Femur (tissue), 1 donor: ENCODE measurements at regions not wholly inside any gene's neighbourhood (a gene's known extent, or its start where the extent isn't known, plus 50 kb on each side); places are given as distances from the start of the nearest gene placed in this dataset.
"Not testable (repeated sequence)": the region's sequence is repeated elsewhere in the genome, so short reads cannot be mapped to it uniquely, and the experiment has no call there.

Source experiments
- DNase-seq: peaks from one replicate; pipeline ENCODE4 v3.0.0-alpha.2; 2017

DNA sequence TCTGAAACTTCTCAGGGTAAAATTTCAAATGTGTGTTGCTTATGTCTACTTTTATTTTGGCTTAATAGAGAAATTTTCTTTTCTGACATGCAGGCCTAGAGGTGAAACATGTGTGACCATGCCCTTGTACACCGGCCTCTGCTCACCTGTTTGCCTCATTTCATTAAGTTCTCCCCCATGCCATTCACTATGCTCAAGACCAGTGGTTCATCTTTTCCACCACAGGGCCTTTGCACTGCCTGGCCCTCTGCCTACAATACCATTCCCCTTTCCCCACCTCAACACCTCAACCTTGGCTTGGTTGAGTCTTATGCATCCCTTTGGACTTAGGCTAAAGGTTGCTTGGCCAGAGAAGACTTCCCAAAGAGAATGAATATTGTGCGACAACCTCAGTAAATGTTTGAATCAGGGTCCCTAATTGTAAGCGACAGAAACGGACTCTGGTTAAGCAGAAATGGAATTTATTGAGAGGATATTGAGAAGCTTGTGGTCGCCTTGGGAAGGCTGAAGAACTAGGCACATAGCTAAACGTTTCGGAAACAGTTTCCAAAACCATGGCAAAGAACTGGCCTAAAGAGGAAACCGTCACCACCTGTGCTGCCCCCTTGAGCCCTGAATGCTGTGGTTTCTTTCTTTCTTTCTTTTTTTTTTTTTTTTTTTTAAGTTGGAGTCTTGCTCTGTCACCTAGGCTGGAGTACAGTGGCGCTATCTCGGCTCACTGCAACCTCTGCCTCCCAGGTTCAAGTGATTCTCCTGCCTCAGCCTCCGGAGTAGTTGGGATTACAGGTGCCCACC lies 152.2 kb downstream of the SOX4 start:
- DNase-seq = no peak

- no peak for DNase-seq
These were observed 153.9 kb downstream of the SOX4 start for GRCh38 chr6:21747441-21747840.

DNA sequence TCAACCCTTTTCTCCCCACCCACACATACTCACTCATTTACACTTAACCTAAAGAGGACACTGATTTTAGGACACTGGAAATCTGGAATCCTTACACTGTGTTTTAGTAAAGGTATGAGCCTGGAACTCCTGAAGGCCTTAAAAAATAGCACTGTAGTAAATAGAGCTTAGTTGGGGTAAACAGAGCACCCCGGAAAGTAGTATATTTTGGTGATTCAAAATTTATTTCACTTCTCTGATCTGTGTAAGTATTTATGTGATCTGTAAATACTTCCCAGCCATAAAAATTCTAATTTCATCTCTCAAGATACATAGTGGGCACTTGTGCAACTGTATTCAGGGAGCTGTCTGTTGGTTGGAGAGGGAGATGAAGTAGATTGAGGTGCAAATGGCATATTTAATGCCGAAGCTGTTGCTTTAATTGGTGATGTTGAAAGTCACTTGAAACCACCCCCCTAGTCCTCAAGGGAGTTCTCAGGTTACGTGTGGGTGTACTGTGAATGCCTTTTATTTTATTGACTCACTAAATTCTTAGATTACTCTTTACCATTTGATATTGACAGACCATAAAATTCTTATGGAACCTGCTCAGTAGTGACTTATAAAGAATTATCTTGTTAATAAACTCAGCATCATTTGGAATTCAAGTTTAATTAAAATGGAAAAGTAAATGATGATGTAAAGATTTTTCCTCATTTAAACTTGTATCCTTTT lies 154.9 kb downstream of the SOX4 start:
- no peak for DNase-seq

DNA sequence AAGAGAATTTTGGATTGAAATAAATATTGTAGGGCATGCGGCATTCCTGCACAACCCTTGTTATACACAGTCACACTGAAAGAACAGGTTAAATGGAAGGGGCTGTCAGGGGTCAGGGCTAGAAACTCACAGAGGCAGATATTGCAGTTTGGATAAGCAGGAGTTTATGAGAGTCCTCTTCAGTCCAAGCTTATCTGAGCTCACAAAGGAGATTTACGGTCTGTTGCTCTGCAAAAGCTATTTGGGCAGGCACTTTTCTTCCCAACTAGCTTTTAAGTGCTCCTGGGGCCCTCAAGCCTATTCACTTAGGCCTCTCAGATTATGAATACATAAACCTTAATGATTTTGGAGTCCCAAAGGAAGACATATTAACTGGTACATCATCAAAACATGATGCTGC lies 156.2 kb downstream of the SOX4 start:
- no peak for DNase-seq

DNA sequence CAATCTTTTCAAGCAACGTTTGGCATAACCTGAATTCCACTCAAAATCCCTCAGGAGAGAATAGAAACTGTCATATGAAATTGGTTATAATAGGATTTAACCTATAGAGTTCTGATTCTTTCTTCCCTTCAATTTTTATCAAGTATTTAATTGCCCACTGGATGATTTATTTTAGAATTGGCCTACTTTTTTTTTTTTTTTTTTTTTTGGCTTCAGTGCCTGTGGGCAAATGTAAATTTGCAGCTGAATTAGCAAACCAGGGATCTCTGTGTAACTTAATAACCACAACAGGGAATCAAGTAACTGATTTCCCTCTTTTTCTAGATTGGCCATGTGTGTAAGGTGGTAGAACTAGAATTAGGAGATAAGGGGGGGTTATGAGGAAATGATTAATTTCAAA lies 157.0 kb downstream of the SOX4 start:
- no peak for DNase-seq

DNA sequence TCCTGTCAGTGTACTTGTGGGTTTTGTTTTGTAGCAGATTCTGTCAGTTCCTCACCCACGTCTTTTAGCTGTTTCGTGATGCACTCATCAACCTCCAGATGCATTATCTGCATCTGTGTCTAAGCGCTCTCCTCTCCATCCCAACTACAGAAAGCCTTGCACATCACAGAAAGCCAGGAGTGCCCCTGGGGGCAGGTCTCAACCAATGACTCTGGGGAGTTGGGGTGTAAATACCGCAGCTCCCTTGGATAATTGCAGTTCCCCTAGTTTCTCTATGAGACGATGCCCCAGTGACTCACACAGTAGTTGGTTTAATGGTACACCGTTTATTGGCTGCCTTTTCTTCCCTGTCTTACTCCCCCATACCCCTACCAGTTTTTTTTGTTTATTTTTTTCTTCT lies 158.1 kb downstream of the SOX4 start:
- DNase-seq = no peak

- DNase-seq = no peak
These were observed 158.7 kb downstream of the SOX4 start for GRCh38 chr6:21752054-21752811.

DNA sequence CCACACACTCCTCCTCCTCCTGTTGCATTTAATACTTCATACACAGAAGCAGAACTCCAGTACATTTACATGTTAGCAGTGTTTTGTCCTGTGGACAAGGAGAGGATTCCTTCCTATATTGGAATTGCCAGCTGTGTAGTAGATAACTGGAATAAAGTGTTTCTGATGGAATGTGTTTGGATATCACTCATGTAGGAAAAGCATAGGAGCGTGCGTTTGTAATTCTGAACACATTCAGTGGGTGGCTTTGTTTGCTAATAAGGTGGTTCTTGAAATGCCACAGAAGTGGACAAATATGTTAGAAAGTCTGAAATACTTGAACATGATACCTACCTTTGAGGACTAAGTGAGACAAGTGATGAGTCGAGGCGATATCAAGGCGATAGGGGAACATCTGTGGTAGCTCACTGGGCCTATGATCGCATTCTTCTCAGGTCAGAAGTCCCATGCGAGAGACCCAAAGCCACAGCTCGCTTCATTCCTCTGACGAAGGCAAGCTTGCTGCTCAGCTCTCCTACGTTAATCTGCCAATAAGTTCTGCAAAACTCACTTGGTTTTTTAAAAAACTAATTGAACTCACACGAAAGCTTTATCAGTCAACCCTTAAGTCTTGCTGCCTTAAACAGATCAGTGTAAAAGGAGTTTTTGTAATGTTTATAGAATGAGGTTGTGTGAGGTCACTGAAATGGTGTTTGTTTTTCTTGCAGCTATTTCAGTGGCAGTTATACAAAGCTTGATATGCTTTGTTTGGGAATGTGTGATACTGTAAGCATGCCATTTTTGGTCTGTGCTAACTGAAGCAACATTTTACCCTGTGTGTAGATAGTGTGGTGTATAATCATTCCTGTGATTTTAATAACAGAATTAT lies 159.9 kb downstream of the SOX4 start:
- no peak for DNase-seq

DNA sequence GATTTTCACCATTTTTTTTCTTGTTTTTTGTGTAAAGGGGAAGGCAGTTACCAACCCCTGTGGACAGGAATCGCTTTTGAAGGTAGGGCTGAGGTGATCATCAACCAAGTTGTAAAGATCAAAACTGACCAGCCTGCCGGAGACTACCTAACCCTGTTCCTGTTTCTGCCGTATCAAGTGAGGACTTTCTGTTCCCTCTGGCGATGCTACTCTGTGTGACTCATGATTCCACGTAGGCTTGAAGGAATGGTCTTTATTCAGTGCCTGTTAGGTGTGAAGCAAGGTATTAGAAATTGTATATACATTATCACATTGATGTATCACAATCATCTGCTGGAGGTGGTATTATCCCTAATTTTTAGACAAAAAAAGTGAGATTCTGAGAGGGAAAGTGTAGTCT lies 161.3 kb downstream of the SOX4 start:
- no peak for DNase-seq

DNA sequence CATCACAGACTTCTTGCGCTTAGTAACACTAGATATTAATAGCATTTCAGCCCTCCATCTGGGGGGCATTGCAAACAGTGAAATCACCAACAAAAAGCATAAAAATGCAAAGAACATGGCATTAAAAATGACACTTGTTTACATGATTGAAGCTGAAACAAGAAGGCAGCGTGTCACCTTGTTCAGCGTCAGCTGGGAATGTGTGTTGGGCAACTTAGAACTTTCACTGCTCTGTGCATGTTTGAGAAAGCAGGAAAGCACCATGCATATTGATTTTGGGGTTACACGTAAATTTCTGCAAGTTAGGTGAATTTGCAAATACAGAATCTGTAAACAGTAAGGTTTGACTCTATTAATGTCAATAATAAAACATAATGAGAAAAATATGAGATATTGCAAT lies 162.9 kb downstream of the SOX4 start:
- no peak for DNase-seq

GRCh38 chr6:21757392-21757791 lies 163.8 kb downstream of the SOX4 start:
- not testable (repeated sequence) for DNase-seq

GRCh38 chr6:21759721-21760120 lies 166.2 kb downstream of the SOX4 start:
- no peak for DNase-seq

GRCh38 chr6:21761053-21761730 lies 167.6 kb downstream of the SOX4 start:
- not testable (repeated sequence) for DNase-seq

- DNase-seq = no peak
These were observed 171.4 kb downstream of the SOX4 start for GRCh38 chr6:21764989-21765388.

DNA sequence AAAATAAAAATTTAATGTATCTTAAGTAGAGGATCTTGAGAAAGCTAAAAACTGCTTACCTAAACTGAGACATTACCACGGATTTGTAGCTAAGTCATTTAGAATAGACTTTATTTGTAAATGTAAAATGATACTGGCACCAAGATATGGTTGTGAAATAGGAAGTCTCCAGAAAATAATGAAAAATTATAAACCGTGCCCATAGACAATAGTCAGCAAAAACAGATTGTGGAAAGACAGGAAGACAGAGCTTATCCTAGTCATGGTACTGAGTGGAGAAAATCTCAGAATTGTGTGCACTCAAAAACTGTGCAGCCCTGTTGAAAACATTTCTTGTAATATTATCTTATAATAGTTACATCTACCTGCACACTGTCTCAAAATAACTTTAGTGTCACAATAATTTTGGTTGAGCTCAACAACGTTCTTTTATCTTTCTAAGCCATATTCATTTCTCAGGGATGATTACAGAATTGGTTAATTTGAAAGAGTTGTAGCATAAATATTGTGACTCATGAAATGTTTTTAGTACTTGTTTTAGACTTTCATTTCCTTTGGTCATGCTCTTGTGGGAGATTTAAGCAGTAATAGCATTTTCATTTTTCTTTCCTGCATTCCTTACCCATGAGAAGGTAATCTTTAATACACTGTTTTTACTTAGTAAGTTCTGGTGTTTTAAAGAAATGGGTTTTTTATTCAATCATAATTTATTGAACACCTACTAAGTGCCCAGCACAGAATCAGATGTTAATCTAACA lies 174.5 kb downstream of the SOX4 start:
- no peak for DNase-seq

DNA sequence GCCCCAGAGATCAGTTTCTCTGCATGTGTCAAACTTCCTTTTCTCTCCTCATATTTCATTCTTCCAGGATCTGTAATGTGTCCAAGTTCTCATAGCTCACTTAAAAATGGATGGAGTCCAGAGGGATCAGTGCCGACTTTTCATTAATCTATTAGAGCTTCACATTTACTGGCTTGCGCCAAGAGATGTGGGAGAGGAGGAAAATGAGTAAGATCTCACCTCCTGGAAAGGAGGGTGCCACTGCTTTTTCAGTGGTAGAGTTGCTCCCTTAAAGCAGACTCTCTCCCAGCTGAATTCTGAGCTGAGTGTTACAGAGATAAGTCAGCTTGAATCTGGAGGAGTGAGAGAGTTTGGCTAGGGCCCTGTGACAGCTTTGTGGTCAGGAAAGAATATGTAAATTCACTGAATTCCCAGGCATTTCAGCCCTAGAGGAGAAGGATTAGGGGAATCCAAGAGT lies 175.9 kb downstream of the SOX4 start:
- peak; percentile 71 for DNase-seq

DNA sequence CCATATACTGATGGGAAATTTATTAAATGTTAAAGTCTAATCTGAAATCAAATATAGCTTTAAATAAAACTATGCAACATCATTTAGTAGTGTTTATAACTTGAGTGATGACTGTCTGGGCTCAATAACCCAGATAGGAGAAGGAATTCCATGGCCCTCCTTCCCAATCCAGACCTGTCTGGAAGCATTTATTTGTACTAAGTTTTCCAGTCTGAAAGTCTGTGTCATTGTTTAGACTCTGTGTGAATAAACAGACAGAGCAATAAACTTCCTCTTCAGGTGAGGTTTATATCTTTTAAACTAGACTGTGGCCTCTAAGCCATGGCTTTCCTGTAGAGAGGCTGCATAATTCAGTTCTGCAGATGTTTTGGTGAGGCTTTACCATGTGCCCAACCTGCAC lies 176.4 kb downstream of the SOX4 start:
- no peak for DNase-seq

DNA sequence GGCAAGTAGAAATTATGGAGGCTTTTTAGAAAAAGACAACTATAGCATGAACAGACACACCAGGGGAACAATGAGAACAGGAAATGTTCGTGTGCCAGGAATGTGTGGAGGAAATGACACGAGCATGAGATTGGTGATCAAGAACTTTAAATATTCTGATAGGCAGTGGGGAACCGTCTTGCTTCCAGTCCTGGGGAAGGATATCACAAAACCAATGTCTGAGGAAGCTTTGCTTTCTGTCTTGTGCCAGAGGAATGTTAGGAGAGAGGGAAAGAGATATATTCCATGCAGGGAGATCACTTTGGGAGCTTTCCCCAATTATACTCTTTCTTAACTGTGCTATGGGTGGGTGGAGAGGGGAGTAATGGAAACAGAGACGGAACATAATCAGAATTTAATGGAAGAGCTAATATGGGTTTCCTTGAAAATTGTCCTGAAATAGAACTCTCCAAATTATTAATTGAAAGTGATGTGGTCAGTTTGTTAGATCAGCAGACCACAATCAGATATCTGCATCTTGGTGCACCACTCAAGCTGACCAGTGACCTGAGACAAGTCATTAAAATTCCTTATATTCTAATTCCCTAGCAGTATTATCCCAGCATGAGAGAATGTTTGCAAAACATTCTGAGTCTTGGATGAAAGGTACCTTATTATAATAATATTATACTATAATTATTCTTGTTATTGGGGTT lies 178.2 kb downstream of the SOX4 start:
- DNase-seq = no peak

DNA sequence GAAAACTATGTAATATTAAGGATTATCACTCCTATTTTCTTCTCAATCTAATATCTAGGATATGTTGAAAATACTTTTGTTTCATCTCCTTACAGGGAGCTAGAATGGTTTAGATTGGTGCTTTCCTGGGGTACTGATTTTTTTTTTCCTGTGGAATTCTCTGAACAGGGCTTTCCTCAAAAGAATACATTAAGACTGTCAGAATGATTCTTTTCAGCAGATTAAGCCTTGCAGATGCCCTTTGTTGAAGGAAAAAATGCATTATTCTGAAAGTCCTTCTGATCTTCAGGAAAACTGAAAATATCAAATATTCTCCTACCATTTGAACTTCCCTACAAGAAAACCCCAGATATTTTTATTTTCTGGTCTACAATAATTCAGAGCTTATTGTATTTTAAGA lies 178.9 kb downstream of the SOX4 start:
- no peak for DNase-seq

- no peak for DNase-seq
These were observed 179.5 kb downstream of the SOX4 start for GRCh38 chr6:21772884-21773575.
